ENCODE measurements at regions not wholly inside any gene's neighbourhood (a gene's known extent, or its start where the extent isn't known, plus 50 kb on each side); places are given as distances from the start of the nearest gene placed in this dataset.

DNA sequence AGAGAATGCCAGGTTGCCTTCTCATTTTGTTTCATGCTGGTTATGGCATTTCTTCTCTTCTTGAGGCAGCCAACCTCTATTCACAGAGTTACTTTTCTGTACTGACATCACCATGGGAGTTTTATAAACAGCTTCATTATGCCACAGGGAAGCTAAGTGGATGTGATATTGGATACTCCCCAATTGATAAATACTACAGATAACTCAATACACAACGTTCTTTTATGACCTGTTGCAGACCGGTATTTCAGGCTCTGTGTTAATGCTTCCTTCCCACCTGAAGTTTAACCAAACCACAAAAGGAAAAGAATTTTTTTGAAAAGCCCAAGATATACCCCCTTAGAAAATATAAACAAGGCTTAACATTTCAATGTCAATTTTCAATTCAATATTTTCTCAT, 258.3 kb upstream of the SOX11 start:
- no peak for ATAC-seq (ENCODE audit: low read depth)
- H3K9me3 ChIP-seq (ENCODE audit: severe bottlenecking) = peaks cover 6% of the 10 kb centered on the region
- no peaks in the 10 kb centered on the region for H3K27me3 ChIP-seq (ENCODE audit: insufficient read depth, poor library complexity, severe bottlenecking)
- H3K4me1 ChIP-seq (ENCODE audit: insufficient read depth, poor library complexity, severe bottlenecking) = no peaks in the 10 kb centered on the region
- TF ChIP-seq, protein P1, sequence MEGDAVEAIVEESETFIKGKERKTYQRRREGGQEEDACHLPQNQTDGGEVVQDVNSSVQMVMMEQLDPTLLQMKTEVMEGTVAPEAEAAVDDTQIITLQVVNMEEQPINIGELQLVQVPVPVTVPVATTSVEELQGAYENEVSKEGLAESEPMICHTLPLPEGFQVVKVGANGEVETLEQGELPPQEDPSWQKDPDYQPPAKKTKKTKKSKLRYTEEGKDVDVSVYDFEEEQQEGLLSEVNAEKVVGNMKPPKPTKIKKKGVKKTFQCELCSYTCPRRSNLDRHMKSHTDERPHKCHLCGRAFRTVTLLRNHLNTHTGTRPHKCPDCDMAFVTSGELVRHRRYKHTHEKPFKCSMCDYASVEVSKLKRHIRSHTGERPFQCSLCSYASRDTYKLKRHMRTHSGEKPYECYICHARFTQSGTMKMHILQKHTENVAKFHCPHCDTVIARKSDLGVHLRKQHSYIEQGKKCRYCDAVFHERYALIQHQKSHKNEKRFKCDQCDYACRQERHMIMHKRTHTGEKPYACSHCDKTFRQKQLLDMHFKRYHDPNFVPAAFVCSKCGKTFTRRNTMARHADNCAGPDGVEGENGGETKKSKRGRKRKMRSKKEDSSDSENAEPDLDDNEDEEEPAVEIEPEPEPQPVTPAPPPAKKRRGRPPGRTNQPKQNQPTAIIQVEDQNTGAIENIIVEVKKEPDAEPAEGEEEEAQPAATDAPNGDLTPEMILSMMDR (IDR thresholded peaks at IDR 0.05; ENCODE audit: poor library complexity, severe bottlenecking) = no peak
- no peaks in the 10 kb centered on the region for H3K36me3 ChIP-seq (ENCODE audit: low read depth)
- no peak overlapping the region for H3K4me3 ChIP-seq (ENCODE audit: severe bottlenecking)
- no peak overlapping the region for H3K27ac ChIP-seq (ENCODE audit: poor library complexity, severe bottlenecking)
- DNase-seq (ENCODE audit: low spot score) = no peak

DNA sequence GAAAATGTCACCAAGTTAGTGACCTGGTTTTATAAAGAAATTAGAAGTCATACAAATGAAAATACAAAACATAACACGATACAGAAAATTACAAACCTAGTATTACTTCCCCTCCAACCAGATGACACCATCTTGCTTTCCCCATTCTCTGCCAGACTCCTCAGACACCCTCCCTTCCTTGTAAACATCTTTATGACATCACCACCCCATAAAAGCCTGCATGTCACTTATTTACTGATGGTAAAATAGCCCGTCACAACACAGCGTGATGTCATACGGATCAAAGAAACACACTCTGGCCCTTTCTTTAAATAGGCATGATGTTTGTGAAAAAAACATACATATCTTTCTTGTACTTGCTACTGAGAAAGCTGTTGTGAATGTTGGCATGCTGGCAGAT, 254.8 kb upstream of the SOX11 start:
- H3K36me3 ChIP-seq (ENCODE audit: low read depth) = no peaks in the 10 kb centered on the region
- H3K9me3 ChIP-seq (ENCODE audit: severe bottlenecking) = no peaks in the 10 kb centered on the region
- no peak overlapping the region for H3K4me3 ChIP-seq (ENCODE audit: severe bottlenecking)
- H3K27me3 ChIP-seq (ENCODE audit: insufficient read depth, poor library complexity, severe bottlenecking) = no peaks in the 10 kb centered on the region
- TF ChIP-seq, protein P1 (IDR thresholded peaks at IDR 0.05; ENCODE audit: poor library complexity, severe bottlenecking) = no peak
- ATAC-seq (ENCODE audit: low read depth) = no peak
- no peak for DNase-seq (ENCODE audit: low spot score)
- no peak overlapping the region for H3K27ac ChIP-seq (ENCODE audit: poor library complexity, severe bottlenecking)
- H3K4me1 ChIP-seq (ENCODE audit: insufficient read depth, poor library complexity, severe bottlenecking) = no peaks in the 10 kb centered on the region

DNA sequence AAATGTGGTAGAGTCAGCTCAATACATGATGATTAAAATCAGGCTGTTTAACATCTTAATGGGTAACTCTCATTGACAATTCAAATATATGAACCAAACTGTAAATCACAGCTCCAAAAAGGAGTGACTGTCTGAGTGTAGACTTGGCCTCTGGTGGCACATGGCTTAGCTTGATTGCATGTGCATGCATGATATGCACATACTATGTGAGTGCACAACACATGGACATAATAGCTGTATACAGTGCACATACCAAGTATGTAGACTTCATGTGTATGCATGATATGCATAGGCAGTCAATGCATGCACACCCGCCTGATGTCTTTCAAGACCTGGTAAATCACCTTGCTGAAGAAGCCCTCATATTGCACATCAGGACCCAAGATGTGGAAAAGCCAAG, 252.0 kb upstream of the SOX11 start:
- TF ChIP-seq, protein P1 (IDR thresholded peaks at IDR 0.05; ENCODE audit: poor library complexity, severe bottlenecking) = no peak

DNA sequence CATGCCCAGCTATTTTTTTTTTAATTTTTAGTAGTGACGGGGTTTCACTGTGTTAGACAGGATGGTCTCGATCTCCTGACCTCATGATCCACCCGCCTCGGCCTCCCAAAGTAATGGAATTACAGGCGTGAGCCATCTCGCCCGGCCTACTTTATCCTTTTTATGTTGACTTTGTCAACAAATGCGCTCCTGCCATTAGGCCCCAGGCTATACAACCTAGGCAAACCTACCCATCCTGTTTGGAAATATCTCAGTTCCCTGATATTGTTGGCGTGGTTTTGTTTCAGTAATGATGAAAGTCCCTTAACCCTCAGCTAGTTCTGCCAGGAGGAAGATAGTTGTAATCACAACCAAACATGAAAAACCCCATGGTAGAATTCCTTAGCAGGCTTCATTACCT, 249.4 kb upstream of the SOX11 start:
- DNase-seq (ENCODE audit: low spot score) = no peak
- no peaks in the 10 kb centered on the region for H3K36me3 ChIP-seq (ENCODE audit: low read depth)
- TF ChIP-seq, protein P1 (IDR thresholded peaks at IDR 0.05; ENCODE audit: poor library complexity, severe bottlenecking) = no peak
- no peak overlapping the region for H3K27ac ChIP-seq (ENCODE audit: poor library complexity, severe bottlenecking)
- H3K4me3 ChIP-seq (ENCODE audit: severe bottlenecking) = no peak overlapping the region
- no peaks in the 10 kb centered on the region for H3K4me1 ChIP-seq (ENCODE audit: insufficient read depth, poor library complexity, severe bottlenecking)
- H3K9me3 ChIP-seq (ENCODE audit: severe bottlenecking) = no peaks in the 10 kb centered on the region
- no peaks in the 10 kb centered on the region for H3K27me3 ChIP-seq (ENCODE audit: insufficient read depth, poor library complexity, severe bottlenecking)
- ATAC-seq (ENCODE audit: low read depth) = no peak

More for the DNA sequence above, 252.0 kb upstream of the SOX11 start:
- H3K4me1 ChIP-seq (ENCODE audit: insufficient read depth, poor library complexity, severe bottlenecking) = no peaks in the 10 kb centered on the region
- no peak overlapping the region for H3K27ac ChIP-seq (ENCODE audit: poor library complexity, severe bottlenecking)
- H3K27me3 ChIP-seq (ENCODE audit: insufficient read depth, poor library complexity, severe bottlenecking) = no peaks in the 10 kb centered on the region
- no peaks in the 10 kb centered on the region for H3K36me3 ChIP-seq (ENCODE audit: low read depth)
- H3K4me3 ChIP-seq (ENCODE audit: severe bottlenecking) = no peak overlapping the region
- DNase-seq (ENCODE audit: low spot score) = no peak
- ATAC-seq (ENCODE audit: low read depth) = no peak
- H3K9me3 ChIP-seq (ENCODE audit: severe bottlenecking) = no peaks in the 10 kb centered on the region

DNA sequence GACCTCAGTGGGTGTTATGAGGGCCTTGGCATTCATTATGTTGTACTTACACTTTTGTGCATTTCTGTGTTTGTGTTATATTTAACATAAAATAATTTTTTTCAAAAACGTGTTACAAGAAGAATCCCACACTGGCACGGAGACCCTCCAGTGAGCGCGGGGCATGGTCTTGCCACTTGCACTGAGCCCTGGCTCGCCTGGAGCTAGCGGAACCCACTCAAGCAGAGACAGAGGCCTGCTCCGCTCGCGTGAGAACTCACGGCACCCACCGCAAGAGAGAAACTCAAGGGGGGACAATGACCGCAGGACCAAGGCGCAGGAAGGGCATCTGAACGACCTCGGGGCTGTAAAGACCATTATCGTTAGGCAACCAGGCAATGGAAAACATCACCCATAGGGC, 248.0 kb upstream of the SOX11 start:
- H3K27me3 ChIP-seq (ENCODE audit: insufficient read depth, poor library complexity, severe bottlenecking) = no peaks in the 10 kb centered on the region
- TF ChIP-seq, protein P1 (IDR thresholded peaks at IDR 0.05; ENCODE audit: poor library complexity, severe bottlenecking) = no peak
- no peak overlapping the region for H3K4me3 ChIP-seq (ENCODE audit: severe bottlenecking)
- H3K4me1 ChIP-seq (ENCODE audit: insufficient read depth, poor library complexity, severe bottlenecking) = no peaks in the 10 kb centered on the region
- no peaks in the 10 kb centered on the region for H3K9me3 ChIP-seq (ENCODE audit: severe bottlenecking)
- no peak overlapping the region for H3K27ac ChIP-seq (ENCODE audit: poor library complexity, severe bottlenecking)
- DNase-seq (ENCODE audit: low spot score) = no peak
- no peak for ATAC-seq (ENCODE audit: low read depth)
- H3K36me3 ChIP-seq (ENCODE audit: low read depth) = no peaks in the 10 kb centered on the region
